Fibroblast of mammary gland (primary cell): ENCODE measurements at regions not wholly inside any gene's neighbourhood (a gene's known extent, or its start where the extent isn't known, plus 50 kb on each side); places are given as distances from the start of the nearest gene placed in this dataset.

ENCODE experiments used
- DNase-seq: peaks from one replicate; pipeline ENCODE4 v3.0.0-alpha.2; 2010; ENCODE audit warnings: low read depth
- H3K4me3 ChIP-seq: 2 replicates; pipeline ENCODE4 v1.5.1; 2011; ENCODE audit warnings: low read depth, mild to moderate bottlenecking, low read length, moderate library complexity; ENCODE audit not compliant: control insufficient read depth
- CTCF ChIP-seq: conservative IDR thresholded peaks from 2 replicates; pipeline ENCODE4 v1.5.1; 2011; ENCODE audit warnings: low read depth, low read length, inconsistent platforms; ENCODE audit not compliant: control insufficient read depth, insufficient read depth

GRCh38 chr12:91515944-91516694, 333.5 kb upstream of the DCN start:
- no peak overlapping the region for H3K4me3 ChIP-seq
- TF ChIP-seq CTCF = no peak
- DNase-seq = no peak

- no peak for TF ChIP-seq CTCF
- peak; percentile 4 for DNase-seq
- no peak overlapping the region for H3K4me3 ChIP-seq
Measured at GRCh38 chr12:91513313-91513712, 330.7 kb upstream of the DCN start.

GRCh38 chr12:91511795-91512420, 329.3 kb upstream of the DCN start:
- TF ChIP-seq CTCF = no peak
- H3K4me3 ChIP-seq = no peak overlapping the region
- DNase-seq = no peak

- no peak overlapping the region for H3K4me3 ChIP-seq
- no peak for TF ChIP-seq CTCF
- no peak for DNase-seq
Measured at GRCh38 chr12:91507754-91508153, 325.1 kb upstream of the DCN start.

GRCh38 chr12:91506452-91506851, 323.8 kb upstream of the DCN start:
- no peak for TF ChIP-seq CTCF
- no peak overlapping the region for H3K4me3 ChIP-seq
- DNase-seq = no peak

GRCh38 chr12:91505006-91505405, 322.4 kb upstream of the DCN start:
- no peak for DNase-seq
- H3K4me3 ChIP-seq = no peak overlapping the region
- TF ChIP-seq CTCF = no peak
